A673 (cell line): ENCODE measurements at regions not wholly inside any gene's neighbourhood (a gene's known extent, or its start where the extent isn't known, plus 50 kb on each side); places are given as distances from the start of the nearest gene placed in this dataset.

Experiments used
- CTCF ChIP-seq: fragments of 300-800, 200-600 bp; sonication (generic); conservative IDR thresholded peaks from 2 replicates; pipeline ENCODE4 v1.5.1; 2017; ENCODE audit warnings: low read depth, mild to moderate bottlenecking, antibody characterized with exemption, low read length, moderate library complexity, mixed read lengths
- EZH2 ChIP-seq: fragments of 200-600 bp; sonication (generic); IDR thresholded peaks from 2 replicates; pipeline ENCODE4 v1.6.1; 2017; ENCODE audit warnings: borderline replicate concordance, low read depth, mild to moderate bottlenecking, mixed read lengths, antibody characterized with exemption, low read length; ENCODE audit not compliant: poor library complexity, severe bottlenecking

GRCh38 chr17:36786867-36787266 is 150.4 kb upstream of the LHX1 start:
- TF ChIP-seq CTCF (no peak), EZH2 (no peak)
